ENCODE measurements at regions not wholly inside any gene's neighbourhood (a gene's known extent, or its start where the extent isn't known, plus 50 kb on each side); places are given as distances from the start of the nearest gene placed in this dataset.

- H3K4me3 ChIP-seq (ENCODE audit: low read depth, low read length): no peak overlapping the region
- no peak for DNase-seq (ENCODE audit: low read depth)
- no peak for TF ChIP-seq CTCF (conservative IDR thresholded peaks at IDR 0.05; ENCODE audit: low read depth, low read length)
Measured at GRCh38 chr13:42466609-42467008, 107.3 kb upstream of the TNFSF11 start.

- H3K4me3 ChIP-seq (ENCODE audit: low read depth, low read length): no peak overlapping the region
- no peak for TF ChIP-seq CTCF (conservative IDR thresholded peaks at IDR 0.05; ENCODE audit: low read depth, low read length)
- peak; percentile 98 for DNase-seq (ENCODE audit: low read depth)
Measured at GRCh38 chr13:42474954-42475353, 99.0 kb upstream of the TNFSF11 start.

- DNase-seq (ENCODE audit: low read depth): peak; percentile 86
- no peak overlapping the region for H3K4me3 ChIP-seq (ENCODE audit: low read depth, low read length)
- no peak for TF ChIP-seq CTCF (conservative IDR thresholded peaks at IDR 0.05; ENCODE audit: low read depth, low read length)
Measured at GRCh38 chr13:42477596-42478190, 96.3 kb upstream of the TNFSF11 start.

GRCh38 chr13:42478531-42479156 lies 95.3 kb upstream of the TNFSF11 start:
- H3K4me3 ChIP-seq (ENCODE audit: low read depth, low read length): no peak overlapping the region
- DNase-seq (ENCODE audit: low read depth): peak; percentile 85
- TF ChIP-seq CTCF (conservative IDR thresholded peaks at IDR 0.05; ENCODE audit: low read depth, low read length): peak; percentile 76

- no peak for TF ChIP-seq CTCF (conservative IDR thresholded peaks at IDR 0.05; ENCODE audit: low read depth, low read length)
- no peak overlapping the region for H3K4me3 ChIP-seq (ENCODE audit: low read depth, low read length)
- peak; percentile 68 for DNase-seq (ENCODE audit: low read depth)
Measured at GRCh38 chr13:42484386-42484785, 89.6 kb upstream of the TNFSF11 start.

GRCh38 chr13:42485272-42485671 lies 88.7 kb upstream of the TNFSF11 start:
- peak; percentile 29 for DNase-seq (ENCODE audit: low read depth)
- no peak for TF ChIP-seq CTCF (conservative IDR thresholded peaks at IDR 0.05; ENCODE audit: low read depth, low read length)
- H3K4me3 ChIP-seq (ENCODE audit: low read depth, low read length): no peak overlapping the region

GRCh38 chr13:42486711-42487198 lies 87.2 kb upstream of the TNFSF11 start:
- no peak overlapping the region for H3K4me3 ChIP-seq (ENCODE audit: low read depth, low read length)
- no peak for TF ChIP-seq CTCF (conservative IDR thresholded peaks at IDR 0.05; ENCODE audit: low read depth, low read length)
- DNase-seq (ENCODE audit: low read depth): peak; percentile 96

All from choroid plexus epithelial cell (primary cell).